ENCODE measurements at regions not wholly inside any gene's neighbourhood (a gene's known extent, or its start where the extent isn't known, plus 50 kb on each side); places are given as distances from the start of the nearest gene placed in this dataset.

GRCh38 chr9:3049636-3050035, 205.7 kb upstream of the PUM3 start:
- intact Hi-C loops (cut with micrococcal nuclease) (no loop called here), in situ Hi-C loops (cut with MboI) (no loop called here)
- no peak for FAIRE-seq
- no peaks in the 10 kb centered on the region for H3K79me2 ChIP-seq (ENCODE audit: control insufficient read depth, insufficient read depth, low read length)
- no peaks in the 10 kb centered on the region for H3K4me1 ChIP-seq (replicated peaks in 1 of 2; ENCODE audit: control insufficient read depth in 2 of 2, insufficient read depth in 2 of 2, low read length in 2 of 2)
- no peaks in the 10 kb centered on the region for H3K9me3 ChIP-seq (replicated peaks; ENCODE audit: control insufficient read depth, insufficient read depth, low read depth, low read length)
- no peak overlapping the region for H3K9ac ChIP-seq (ENCODE audit: insufficient read depth in 1 of 2, low read depth in 2 of 2, low read length in 2 of 2)
- H3K27me3 ChIP-seq (ENCODE audit: control insufficient read depth in 2 of 2, insufficient read depth in 2 of 2, low read length in 2 of 2), result no peaks in the 10 kb centered on the region
- H3K4me2 ChIP-seq (ENCODE audit: insufficient read depth, low read length), result no peak overlapping the region
- no peak overlapping the region for H2AFZ ChIP-seq (ENCODE audit: low read depth, low read length)
- H3K36me3 ChIP-seq (ENCODE audit: control insufficient read depth, insufficient read depth, low read length), result no peaks in the 10 kb centered on the region
- DNase-seq (ENCODE audit: extremely low read depth in 1 of 4, low spot score in 3 of 4), result no peak
- H3K27ac ChIP-seq (ENCODE audit: extremely low read depth, low read depth, low read length), result no peak overlapping the region
- ChIA-PET POLR2A (no interaction called here), CTCF (ENCODE audit: low intra/inter-chr PET ratio) (no interaction called here)
- no peak overlapping the region for H3K4me3 ChIP-seq
- 0% methylated on average over 2 of the region's 2 CpGs for WGBS (ENCODE audit: insufficient coverage, low coverage, missing lambda C conversion rate)
- no TSS peak for BruUV-seq (replicated peaks)
- TF ChIP-seq ZNF12 (CRISPR knock-in tag; IDR thresholded peaks at IDR 0.05) (no peak), TGIF2 (CRISPR knock-in tag; IDR thresholded peaks at IDR 0.05) (no peak), ARHGAP35 (IDR thresholded peaks at IDR 0.05; ENCODE audit: partially characterized antibody) (no peak), MIER1 (IDR thresholded peaks at IDR 0.05; ENCODE audit: low read depth) (no peak), SMAD1 (IDR thresholded peaks at IDR 0.05; ENCODE audit: low read depth, low read length, partially characterized antibody) (no peak), ZBTB33 (CRISPR knock-in tag; IDR thresholded peaks at IDR 0.05) (no peak), SMC3 (conservative IDR thresholded peaks at IDR 0.05; ENCODE audit: insufficient read depth, low read depth, low read length) (no peak), CTBP1 (IDR thresholded peaks at IDR 0.05; ENCODE audit: borderline replicate concordance) (no peak), ETV1 (tag; conservative IDR thresholded peaks at IDR 0.05; ENCODE audit: low read depth) (no peak), ZNF184 (CRISPR knock-in tag; IDR thresholded peaks at IDR 0.05) (no peak), XRCC5 (IDR thresholded peaks at IDR 0.05; ENCODE audit: low read depth, low read length) (no peak), NFRKB (IDR thresholded peaks at IDR 0.05; ENCODE audit: low read depth) (no peak)
- TF ChIP-seq, protein P1, sequence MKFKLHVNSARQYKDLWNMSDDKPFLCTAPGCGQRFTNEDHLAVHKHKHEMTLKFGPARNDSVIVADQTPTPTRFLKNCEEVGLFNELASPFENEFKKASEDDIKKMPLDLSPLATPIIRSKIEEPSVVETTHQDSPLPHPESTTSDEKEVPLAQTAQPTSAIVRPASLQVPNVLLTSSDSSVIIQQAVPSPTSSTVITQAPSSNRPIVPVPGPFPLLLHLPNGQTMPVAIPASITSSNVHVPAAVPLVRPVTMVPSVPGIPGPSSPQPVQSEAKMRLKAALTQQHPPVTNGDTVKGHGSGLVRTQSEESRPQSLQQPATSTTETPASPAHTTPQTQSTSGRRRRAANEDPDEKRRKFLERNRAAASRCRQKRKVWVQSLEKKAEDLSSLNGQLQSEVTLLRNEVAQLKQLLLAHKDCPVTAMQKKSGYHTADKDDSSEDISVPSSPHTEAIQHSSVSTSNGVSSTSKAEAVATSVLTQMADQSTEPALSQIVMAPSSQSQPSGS (CRISPR knock-in tag; IDR thresholded peaks at IDR 0.05), result no peak
- H4K20me1 ChIP-seq (replicated peaks; ENCODE audit: control insufficient read depth, insufficient read depth, low read length), result no peaks in the 10 kb centered on the region
- ATAC-seq, result no peak
- H3K9me1 ChIP-seq (ENCODE audit: control insufficient read depth, insufficient read depth, low read length), result no peaks in the 10 kb centered on the region

Measured in K562 (cell line).